ENCODE measurements at regions not wholly inside any gene's neighbourhood (a gene's known extent, or its start where the extent isn't known, plus 50 kb on each side); places are given as distances from the start of the nearest gene placed in this dataset.

GRCh38 chr4:120155287-120155686, 88.6 kb upstream of the MAD2L1 start:
- Histone ChIP-seq H3K9me2 (replicated peaks; ENCODE audit: low read depth, low read length) (no peaks in the 10 kb centered on the region), H3K9ac (ENCODE audit: low read depth, low read length, poor library complexity, severe bottlenecking) (no peak overlapping the region), H4K20me1 (ENCODE audit: insufficient read depth, low read length, poor library complexity, severe bottlenecking) (no peaks in the 10 kb centered on the region), H3K4me3 (ENCODE audit: low read length, poor library complexity, severe bottlenecking) (no peak overlapping the region), H3K79me2 (ENCODE audit: insufficient read depth, low read length) (no peaks in the 10 kb centered on the region), H3K36me3 (ENCODE audit: insufficient read depth, low read length) (no peaks in the 10 kb centered on the region), H3K27me3 (ENCODE audit: insufficient read depth, low read length, poor library complexity, severe bottlenecking) (no peaks in the 10 kb centered on the region), H3K4me2 (ENCODE audit: low read depth, low read length, poor library complexity, severe bottlenecking) (no peak overlapping the region), H3K9me3 (ENCODE audit: insufficient read depth, low read depth, low read length) (no peaks in the 10 kb centered on the region), H3F3A (ENCODE audit: low read depth) (no peaks in the 10 kb centered on the region), H3K4me1 (ENCODE audit: insufficient read depth, low read length, poor library complexity, severe bottlenecking) (no peaks in the 10 kb centered on the region), H2AFZ (ENCODE audit: low read length) (no peak overlapping the region)
- no peak for TF ChIP-seq EZH2phosphoT487 (IDR thresholded peaks at IDR 0.05; ENCODE audit: borderline replicate concordance)
- TF ChIP-seq, protein P1, sequence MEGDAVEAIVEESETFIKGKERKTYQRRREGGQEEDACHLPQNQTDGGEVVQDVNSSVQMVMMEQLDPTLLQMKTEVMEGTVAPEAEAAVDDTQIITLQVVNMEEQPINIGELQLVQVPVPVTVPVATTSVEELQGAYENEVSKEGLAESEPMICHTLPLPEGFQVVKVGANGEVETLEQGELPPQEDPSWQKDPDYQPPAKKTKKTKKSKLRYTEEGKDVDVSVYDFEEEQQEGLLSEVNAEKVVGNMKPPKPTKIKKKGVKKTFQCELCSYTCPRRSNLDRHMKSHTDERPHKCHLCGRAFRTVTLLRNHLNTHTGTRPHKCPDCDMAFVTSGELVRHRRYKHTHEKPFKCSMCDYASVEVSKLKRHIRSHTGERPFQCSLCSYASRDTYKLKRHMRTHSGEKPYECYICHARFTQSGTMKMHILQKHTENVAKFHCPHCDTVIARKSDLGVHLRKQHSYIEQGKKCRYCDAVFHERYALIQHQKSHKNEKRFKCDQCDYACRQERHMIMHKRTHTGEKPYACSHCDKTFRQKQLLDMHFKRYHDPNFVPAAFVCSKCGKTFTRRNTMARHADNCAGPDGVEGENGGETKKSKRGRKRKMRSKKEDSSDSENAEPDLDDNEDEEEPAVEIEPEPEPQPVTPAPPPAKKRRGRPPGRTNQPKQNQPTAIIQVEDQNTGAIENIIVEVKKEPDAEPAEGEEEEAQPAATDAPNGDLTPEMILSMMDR (conservative IDR thresholded peaks at IDR 0.05; ENCODE audit: low read length), result no peak

- Histone ChIP-seq H3K9me2 (replicated peaks; ENCODE audit: low read depth, low read length) (no peaks in the 10 kb centered on the region), H3K9me3 (ENCODE audit: insufficient read depth, low read depth, low read length) (no peaks in the 10 kb centered on the region), H3K4me3 (ENCODE audit: low read length, poor library complexity, severe bottlenecking) (no peak overlapping the region), H3F3A (ENCODE audit: low read depth) (no peaks in the 10 kb centered on the region), H3K27me3 (ENCODE audit: insufficient read depth, low read length, poor library complexity, severe bottlenecking) (no peaks in the 10 kb centered on the region), H3K9ac (ENCODE audit: low read depth, low read length, poor library complexity, severe bottlenecking) (no peak overlapping the region), H3K79me2 (ENCODE audit: insufficient read depth, low read length) (no peaks in the 10 kb centered on the region), H4K20me1 (ENCODE audit: insufficient read depth, low read length, poor library complexity, severe bottlenecking) (no peaks in the 10 kb centered on the region), H3K4me1 (ENCODE audit: insufficient read depth, low read length, poor library complexity, severe bottlenecking) (no peaks in the 10 kb centered on the region), H2AFZ (ENCODE audit: low read length) (no peak overlapping the region), H3K36me3 (ENCODE audit: insufficient read depth, low read length) (no peaks in the 10 kb centered on the region), H3K4me2 (ENCODE audit: low read depth, low read length, poor library complexity, severe bottlenecking) (no peak overlapping the region)
- TF ChIP-seq EZH2phosphoT487 (IDR thresholded peaks at IDR 0.05; ENCODE audit: borderline replicate concordance), result no peak
- TF ChIP-seq, protein P1 (conservative IDR thresholded peaks at IDR 0.05; ENCODE audit: low read length), result no peak
Measured at GRCh38 chr4:120144634-120145033, 78.0 kb upstream of the MAD2L1 start.

GRCh38 chr4:120144041-120144440, 77.4 kb upstream of the MAD2L1 start:
- Histone ChIP-seq H3K4me1 (ENCODE audit: insufficient read depth, low read length, poor library complexity, severe bottlenecking) (no peaks in the 10 kb centered on the region), H3K4me3 (ENCODE audit: low read length, poor library complexity, severe bottlenecking) (no peak overlapping the region), H3K9me3 (ENCODE audit: insufficient read depth, low read depth, low read length) (no peaks in the 10 kb centered on the region), H3K27me3 (ENCODE audit: insufficient read depth, low read length, poor library complexity, severe bottlenecking) (no peaks in the 10 kb centered on the region), H3K4me2 (ENCODE audit: low read depth, low read length, poor library complexity, severe bottlenecking) (no peak overlapping the region), H2AFZ (ENCODE audit: low read length) (no peak overlapping the region), H4K20me1 (ENCODE audit: insufficient read depth, low read length, poor library complexity, severe bottlenecking) (no peaks in the 10 kb centered on the region), H3K9ac (ENCODE audit: low read depth, low read length, poor library complexity, severe bottlenecking) (no peak overlapping the region), H3K9me2 (replicated peaks; ENCODE audit: low read depth, low read length) (no peaks in the 10 kb centered on the region), H3K79me2 (ENCODE audit: insufficient read depth, low read length) (no peaks in the 10 kb centered on the region), H3K36me3 (ENCODE audit: insufficient read depth, low read length) (no peaks in the 10 kb centered on the region), H3F3A (ENCODE audit: low read depth) (no peaks in the 10 kb centered on the region)
- no peak for TF ChIP-seq EZH2phosphoT487 (IDR thresholded peaks at IDR 0.05; ENCODE audit: borderline replicate concordance)
- TF ChIP-seq, protein P1 (conservative IDR thresholded peaks at IDR 0.05; ENCODE audit: low read length), result no peak

Data from Loucy (cell line).